ENCODE measurements at regions not wholly inside any gene's neighbourhood (a gene's known extent, or its start where the extent isn't known, plus 50 kb on each side); places are given as distances from the start of the nearest gene placed in this dataset.
"Not testable (repeated sequence)": the region's sequence is repeated elsewhere in the genome, so short reads cannot be mapped to it uniquely, and the experiment has no call there.

- no peak for DNase-seq
Measured at GRCh38 chr14:38391334-38391733, 135.4 kb upstream of the CLEC14A start.

DNA sequence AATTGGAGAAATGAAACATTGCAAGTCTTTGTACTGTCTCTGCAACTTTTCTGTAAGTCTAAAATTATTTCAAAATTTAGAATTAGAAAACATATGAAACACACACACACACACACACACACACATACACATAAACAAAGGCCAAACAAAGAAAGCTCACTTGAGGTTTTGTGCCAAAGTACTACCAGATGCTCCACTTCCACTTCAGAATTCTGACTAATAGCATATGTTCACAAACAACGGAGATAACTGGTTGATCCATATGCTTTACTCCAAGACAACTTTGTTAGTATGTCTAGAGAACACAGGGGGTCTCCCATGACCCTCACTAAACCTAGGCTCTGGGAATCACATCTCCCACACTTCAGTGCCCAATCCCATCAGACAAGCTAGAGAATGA lies 133.8 kb upstream of the CLEC14A start:
- DNase-seq: no peak

- DNase-seq: no peak
Measured at GRCh38 chr14:38387821-38388220, 131.9 kb upstream of the CLEC14A start.

- no peak for DNase-seq
Measured at GRCh38 chr14:38385836-38386235, 129.9 kb upstream of the CLEC14A start.

- DNase-seq: no peak
Measured at GRCh38 chr14:38385343-38385742, 129.4 kb upstream of the CLEC14A start.

- no peak for DNase-seq
Measured at GRCh38 chr14:38384741-38385140, 128.8 kb upstream of the CLEC14A start.

DNA sequence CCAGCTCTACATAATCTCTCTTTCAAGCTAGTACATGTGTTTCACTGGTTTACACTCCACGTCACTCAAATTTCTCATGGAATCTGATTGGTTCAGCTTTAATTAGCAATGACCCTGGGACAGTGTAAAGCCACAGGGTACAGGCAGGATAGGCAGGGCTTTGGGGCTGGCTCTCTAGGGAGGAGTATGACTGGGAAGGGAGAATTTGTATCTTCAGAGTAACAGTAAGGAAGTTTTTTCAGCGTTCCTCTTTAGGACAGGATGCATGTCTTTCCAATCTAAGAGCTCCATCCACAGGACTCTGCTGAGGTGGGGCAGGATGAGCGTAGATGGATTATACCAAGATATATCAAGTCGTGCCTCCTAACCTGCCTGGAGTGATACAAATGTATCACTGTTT lies 112.0 kb upstream of the CLEC14A start:
- no peak for DNase-seq

GRCh38 chr14:38366374-38366773 lies 110.5 kb upstream of the CLEC14A start:
- DNase-seq: no peak

DNA sequence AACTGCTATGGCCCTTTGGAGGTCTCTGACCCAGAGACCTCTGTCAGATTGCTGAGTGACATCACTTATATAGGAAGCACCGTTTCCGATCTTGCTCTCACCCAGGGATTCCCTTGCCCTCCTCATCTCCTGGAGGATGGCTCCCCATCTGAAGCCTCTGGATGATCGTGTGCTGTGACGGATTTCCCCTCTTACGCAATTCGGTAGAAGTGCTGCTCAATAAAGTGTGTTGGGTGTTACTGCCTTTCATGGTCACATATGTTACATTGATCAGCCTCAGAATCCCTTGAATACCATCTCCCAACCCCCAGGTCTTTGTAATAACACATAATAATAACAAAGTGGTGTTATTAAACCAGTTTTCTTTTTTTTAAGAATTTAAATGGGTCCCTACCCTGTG lies 107.3 kb upstream of the CLEC14A start:
- no peak for DNase-seq

- no peak for DNase-seq
Measured at GRCh38 chr14:38357557-38357956, 101.7 kb upstream of the CLEC14A start.

DNA sequence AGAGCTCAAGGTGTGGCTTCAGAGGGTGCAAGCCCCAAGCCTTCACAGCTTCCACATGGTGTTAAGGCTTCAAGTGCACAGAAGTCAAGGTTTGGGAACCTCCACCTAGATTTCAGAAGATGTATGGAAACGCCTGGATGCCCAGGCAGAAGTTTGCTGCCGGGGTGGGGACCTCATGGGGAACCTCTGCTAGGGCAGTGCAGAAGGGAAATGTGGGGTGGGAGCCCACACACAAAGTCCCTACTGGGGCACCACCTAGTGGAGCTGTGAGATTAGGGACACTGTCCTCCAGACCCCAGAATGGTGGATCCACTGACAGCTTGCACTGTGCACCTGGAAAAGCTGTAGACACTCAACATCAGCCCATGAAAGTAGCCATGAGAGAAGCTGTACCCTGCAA lies 99.6 kb upstream of the CLEC14A start:
- DNase-seq: not testable (repeated sequence)

- DNase-seq: no peak
Measured at GRCh38 chr14:38350102-38350501, 94.2 kb upstream of the CLEC14A start.

DNA sequence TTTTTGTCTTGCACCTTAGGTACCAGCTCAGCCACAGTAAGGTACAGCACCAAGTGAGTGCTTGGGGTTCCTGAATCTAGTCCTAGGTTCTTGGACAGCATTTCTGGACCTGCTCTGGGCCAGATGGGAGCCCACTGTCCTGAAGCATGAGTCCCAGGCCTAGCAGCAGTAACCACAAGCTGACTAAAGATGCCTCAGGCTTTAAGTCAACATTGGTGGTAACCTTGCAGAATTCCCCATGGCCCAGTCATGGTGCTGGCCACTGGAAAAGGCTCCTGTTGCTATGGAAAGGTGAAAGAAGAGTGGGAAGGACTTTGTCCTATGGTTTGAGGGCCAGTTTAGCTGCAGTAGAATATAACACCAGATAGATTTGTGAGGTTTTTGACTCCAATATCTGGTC lies 86.9 kb upstream of the CLEC14A start:
- DNase-seq: no peak

- DNase-seq: no peak
Measured at GRCh38 chr14:38339696-38340095, 83.8 kb upstream of the CLEC14A start.

DNA sequence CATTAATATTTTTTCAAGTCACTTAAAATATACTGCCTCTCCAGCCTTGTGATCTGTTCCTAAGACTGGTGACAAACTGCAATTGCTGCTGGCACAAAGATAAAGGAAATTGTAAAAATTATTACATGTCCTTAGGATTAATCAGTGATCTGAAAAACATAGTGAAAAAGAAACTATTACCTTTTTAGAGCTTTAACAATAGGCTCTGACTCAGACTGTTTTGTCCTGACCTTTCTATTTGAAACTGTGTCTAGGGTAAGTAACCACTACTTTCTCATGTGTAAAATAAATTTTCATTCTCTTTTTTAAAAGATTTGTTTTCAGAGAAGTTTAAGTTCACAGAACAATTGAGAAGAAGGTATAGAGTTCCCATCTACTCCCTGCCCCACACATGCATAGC lies 80.4 kb upstream of the CLEC14A start:
- no peak for DNase-seq

DNA sequence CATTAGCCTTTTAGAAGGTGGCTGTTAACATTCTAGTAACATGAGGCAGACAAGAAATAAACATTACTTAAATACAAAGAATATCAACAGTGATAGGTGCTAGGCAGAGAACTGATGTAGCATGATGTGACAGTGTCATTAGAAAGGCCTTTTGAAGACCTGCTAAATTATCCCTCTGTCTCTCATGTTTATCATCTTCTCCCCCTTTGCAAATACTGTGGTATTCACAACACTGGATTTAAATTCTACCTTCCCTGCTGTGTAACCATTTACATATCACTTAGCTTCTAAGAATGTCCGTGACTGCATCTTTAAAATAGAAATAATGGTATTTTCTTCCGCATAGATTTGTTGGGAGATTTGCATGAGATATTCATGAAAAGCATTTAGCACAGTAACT lies 74.4 kb upstream of the CLEC14A start:
- no peak for DNase-seq

GRCh38 chr14:38329246-38329645 lies 73.4 kb upstream of the CLEC14A start:
- DNase-seq: no peak

GRCh38 chr14:38316922-38317321 lies 61.0 kb upstream of the CLEC14A start:
- DNase-seq: no peak

DNA sequence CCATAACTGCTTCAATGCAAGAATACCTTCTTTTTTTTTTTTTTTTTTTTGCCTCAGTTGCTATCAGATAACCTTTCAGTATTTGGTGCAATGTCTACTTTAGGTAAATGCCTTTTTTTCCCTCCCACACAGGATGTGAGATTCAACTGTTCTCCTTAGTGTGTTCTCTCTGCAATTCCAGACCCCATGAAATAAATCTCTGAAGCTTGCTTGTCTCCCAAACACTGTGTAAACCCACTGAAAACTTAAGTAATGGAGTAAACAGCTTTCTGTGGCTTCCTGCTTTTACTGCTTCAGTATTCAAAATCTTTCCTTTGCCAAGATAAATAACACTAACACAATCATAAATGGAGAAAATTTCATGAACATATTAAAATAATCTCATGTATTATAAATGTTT lies 55.8 kb upstream of the CLEC14A start:
- no peak for DNase-seq

- no peak for DNase-seq
Measured at GRCh38 chr14:38310420-38310995, 54.6 kb upstream of the CLEC14A start.

DNA sequence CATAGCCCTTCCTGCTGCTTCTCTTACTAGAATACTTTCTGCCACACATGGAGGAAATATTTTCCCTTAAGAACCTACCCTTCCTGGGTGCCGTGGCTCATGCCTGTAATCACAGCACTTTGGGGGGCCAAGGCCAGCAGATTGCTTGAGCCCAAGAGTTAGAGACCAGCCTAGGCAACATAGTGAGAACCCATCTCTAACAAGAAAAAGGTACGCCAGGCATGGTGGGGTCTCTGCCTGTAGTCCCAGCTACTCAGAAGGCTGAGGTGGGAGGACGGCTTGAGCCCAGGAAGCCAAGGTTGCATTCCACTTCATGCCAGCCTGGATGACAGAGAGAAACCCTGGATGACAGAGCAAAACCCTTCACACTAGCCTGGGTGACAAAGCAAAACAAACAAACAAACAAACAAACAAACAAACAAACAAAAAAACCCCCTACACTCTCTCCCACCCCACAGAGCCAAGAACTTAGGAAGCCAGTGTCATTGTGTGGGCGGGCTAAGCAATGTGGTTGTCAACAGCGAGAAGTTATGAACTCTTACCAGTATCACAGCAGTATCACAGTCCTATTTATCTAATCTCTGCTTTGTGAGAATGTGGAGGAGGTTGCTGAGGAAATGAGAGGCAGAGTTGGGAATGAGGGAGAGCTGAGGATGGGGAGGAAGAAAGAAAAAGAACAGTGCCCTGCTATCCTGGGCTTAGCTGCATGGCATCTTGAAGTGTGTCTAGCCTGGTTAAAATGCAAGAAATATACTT lies 53.8 kb upstream of the CLEC14A start:
- DNase-seq: no peak
